ENCODE measurements at regions not wholly inside any gene's neighbourhood (a gene's known extent, or its start where the extent isn't known, plus 50 kb on each side); places are given as distances from the start of the nearest gene placed in this dataset.

- no peak for DNase-seq (ENCODE audit: low read depth in 2 of 2)
- no peak overlapping the region for H3K4me3 ChIP-seq (replicated peaks in 1 of 2; ENCODE audit: low read depth in 2 of 2, low read length in 2 of 2)
- TF ChIP-seq CTCF (IDR thresholded peaks at IDR 0.05; ENCODE audit: low read depth, low read length): no peak
Observed at GRCh38 chr3:43159876-43160255, 54.0 kb upstream of the POMGNT2 start.

GRCh38 chr3:43159131-43159875 lies 53.4 kb upstream of the POMGNT2 start:
- no peak for TF ChIP-seq CTCF (IDR thresholded peaks at IDR 0.05; ENCODE audit: low read depth, low read length)
- no peak for DNase-seq (ENCODE audit: low read depth in 2 of 2)
- H3K4me3 ChIP-seq (replicated peaks in 1 of 2; ENCODE audit: low read depth in 2 of 2, low read length in 2 of 2): no peak overlapping the region

- no peak for TF ChIP-seq CTCF (IDR thresholded peaks at IDR 0.05; ENCODE audit: low read depth, low read length)
- DNase-seq (ENCODE audit: low read depth in 2 of 2): no peak
Observed at GRCh38 chr3:43156812-43157455, 51.1 kb upstream of the POMGNT2 start.

GRCh38 chr3:43155464-43156121 lies 49.7 kb upstream of the POMGNT2 start:
- no peak overlapping the region for H3K4me3 ChIP-seq (replicated peaks in 1 of 2; ENCODE audit: low read depth in 2 of 2, low read length in 2 of 2)
- peak; percentile 80 for TF ChIP-seq CTCF (IDR thresholded peaks at IDR 0.05; ENCODE audit: low read depth, low read length)
- peak; percentile 86 to 88 for DNase-seq (ENCODE audit: low read depth in 2 of 2)

More at GRCh38 chr3:43156812-43157455, 51.1 kb upstream of the POMGNT2 start:
- no peak overlapping the region for H3K4me3 ChIP-seq (replicated peaks in 1 of 2; ENCODE audit: low read depth in 2 of 2, low read length in 2 of 2)
